GM12892 (cell line): ENCODE measurements at regions not wholly inside any gene's neighbourhood (a gene's known extent, or its start where the extent isn't known, plus 50 kb on each side); places are given as distances from the start of the nearest gene placed in this dataset.

Experiments used
- POLR2A ChIP-seq: IDR thresholded peaks from 2 replicates; pipeline ENCODE4 v1.6.1; 2011; ENCODE audit warnings: low read depth, low read length, control low read depth
- TAF1 ChIP-seq: IDR thresholded peaks from 2 replicates; pipeline ENCODE4 v1.6.1; 2011; ENCODE audit warnings: low read depth, mild to moderate bottlenecking, control low read depth, low read length, borderline replicate concordance

DNA sequence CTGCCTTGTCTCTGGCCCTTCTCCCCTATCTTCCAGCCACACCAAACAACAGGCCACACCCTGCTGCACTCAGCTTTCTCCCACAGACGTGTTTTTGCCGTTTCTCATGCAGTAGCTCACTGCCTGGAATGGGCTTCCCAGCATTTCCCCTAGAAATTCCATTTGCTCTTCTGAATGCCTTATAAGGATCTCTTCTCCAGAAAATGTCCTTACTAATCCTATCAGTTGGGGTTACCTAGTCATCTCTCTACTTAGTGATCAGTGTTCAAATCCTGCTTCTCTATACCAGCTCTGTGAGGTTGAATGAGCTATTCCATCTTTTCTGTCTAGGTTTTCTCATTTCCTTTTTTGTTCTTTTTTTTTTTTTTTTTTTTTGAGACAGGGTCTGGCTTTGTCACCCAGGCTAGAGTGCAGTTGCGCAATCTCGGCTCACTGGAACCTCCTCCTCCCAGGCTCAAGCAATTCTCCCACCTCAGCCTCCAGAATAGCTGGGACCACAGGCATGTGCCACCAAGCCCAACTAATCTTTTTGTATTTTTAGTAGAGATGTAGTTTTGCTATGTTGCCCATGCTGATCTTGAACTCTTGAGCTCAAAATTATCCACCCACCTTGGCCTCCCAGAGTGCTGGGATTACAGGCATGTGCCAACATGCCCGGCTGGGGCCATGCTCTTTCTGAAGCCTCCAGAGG, 98.2 kb upstream of the CHD2 start:
- no peak for TF ChIP-seq POLR2A
- no peak for TF ChIP-seq TAF1
